Activated CD4-positive, alpha-beta T cell treated with anti-CD3 and anti-CD28 coated beads, Interleukin-2, amount 50 U/mL, for 16 hours (primary cell): ENCODE measurements at regions not wholly inside any gene's neighbourhood (a gene's known extent, or its start where the extent isn't known, plus 50 kb on each side); places are given as distances from the start of the nearest gene placed in this dataset.
"Not testable (repeated sequence)": the region's sequence is repeated elsewhere in the genome, so short reads cannot be mapped to it uniquely, and the experiment has no call there.

Experiments
- DNase-seq: peaks from one replicate; pipeline ENCODE4 v3.0.0-alpha.2; 2020

- no peak for DNase-seq
Observed at GRCh38 chr10:125605167-125605566, 77.8 kb downstream of the TEX36 start.

GRCh38 chr10:125602825-125603224 is 80.1 kb downstream of the TEX36 start:
- no peak for DNase-seq

- DNase-seq: no peak
Observed at GRCh38 chr10:125599194-125599593, 83.8 kb downstream of the TEX36 start.

GRCh38 chr10:125595911-125596310 is 87.1 kb downstream of the TEX36 start:
- DNase-seq: no peak

GRCh38 chr10:125593644-125594043 is 89.3 kb downstream of the TEX36 start:
- DNase-seq: no peak

- DNase-seq: no peak
Observed at GRCh38 chr10:125592897-125593296, 90.1 kb downstream of the TEX36 start.

GRCh38 chr10:125591886-125592285 is 91.1 kb downstream of the TEX36 start:
- DNase-seq: no peak

GRCh38 chr10:125588738-125589137 is 94.2 kb downstream of the TEX36 start:
- not testable (repeated sequence) for DNase-seq

GRCh38 chr10:125584954-125585353 is 98.0 kb downstream of the TEX36 start:
- DNase-seq: no peak

- DNase-seq: no peak
Observed at GRCh38 chr10:125578658-125579315, 104.2 kb downstream of the TEX36 start.

- DNase-seq: no peak
Observed at GRCh38 chr10:125575843-125576242, 107.1 kb downstream of the TEX36 start.

- no peak for DNase-seq
Observed at GRCh38 chr10:125568156-125568555, 114.8 kb downstream of the TEX36 start.

GRCh38 chr10:125567529-125567928 is 115.4 kb downstream of the TEX36 start:
- DNase-seq: no peak

- no peak for DNase-seq
Observed at GRCh38 chr10:125565046-125565445, 117.9 kb downstream of the TEX36 start.

GRCh38 chr10:125564570-125564969 is 118.4 kb downstream of the TEX36 start:
- DNase-seq: no peak

- no peak for DNase-seq
Observed at GRCh38 chr10:125562737-125563136, 120.2 kb downstream of the TEX36 start.

GRCh38 chr10:125560947-125561346 is 122.0 kb downstream of the TEX36 start:
- DNase-seq: no peak

GRCh38 chr10:125559210-125559609 is 123.8 kb downstream of the TEX36 start:
- peak; percentile 29 for DNase-seq

GRCh38 chr10:125557801-125558505 is 125.0 kb downstream of the TEX36 start:
- DNase-seq: no peak

GRCh38 chr10:125557311-125557710 is 125.7 kb downstream of the TEX36 start:
- DNase-seq: no peak

GRCh38 chr10:125556882-125557281 is 126.1 kb downstream of the TEX36 start:
- no peak for DNase-seq

- DNase-seq: no peak
Observed at GRCh38 chr10:125555743-125556142, 127.2 kb downstream of the TEX36 start.

- no peak for DNase-seq
Observed at GRCh38 chr10:125555267-125555666, 127.7 kb downstream of the TEX36 start.

GRCh38 chr10:125554753-125555152 is 128.2 kb downstream of the TEX36 start:
- DNase-seq: no peak
